ENCODE measurements at regions not wholly inside any gene's neighbourhood (a gene's known extent, or its start where the extent isn't known, plus 50 kb on each side); places are given as distances from the start of the nearest gene placed in this dataset.
A peak's percentile ranks its signal among the peaks of the same experiment; 100 is the strongest.
"Not testable (repeated sequence)": the region's sequence is repeated elsewhere in the genome, so short reads cannot be mapped to it uniquely, and the experiment has no call there.

DNA sequence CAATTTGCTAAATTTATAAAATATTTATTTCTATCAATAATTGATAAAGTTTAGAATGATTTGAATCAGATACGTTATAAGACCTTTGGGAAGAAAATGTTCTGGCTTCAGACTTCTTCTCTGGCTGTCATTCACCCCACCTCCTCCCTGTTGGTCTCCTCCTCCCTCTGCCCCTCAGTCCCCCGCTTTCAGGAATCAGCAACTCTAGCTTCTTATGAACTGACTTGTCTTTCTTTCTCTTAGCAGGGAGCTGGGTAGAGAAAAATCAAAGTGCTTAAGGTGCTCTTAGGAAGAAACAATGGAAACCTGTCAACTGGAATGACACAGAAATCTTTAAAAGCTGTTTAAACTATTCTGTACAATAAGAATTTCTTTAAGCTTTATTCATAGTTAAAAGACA is 71.3 kb upstream of the ETV3 start:
- WGBS (ENCODE audit: insufficient coverage, insufficient read length): no CpG with 5 or more reads among the region's 2 CpGs
- Histone ChIP-seq H3K9me3 (ENCODE audit: control insufficient read depth, insufficient read depth, low read length) (no peaks in the 10 kb centered on the region), H3K36me3 (ENCODE audit: control insufficient read depth, insufficient read depth, low read length) (no peaks in the 10 kb centered on the region), H3K4me3 (ENCODE audit: low read length) (no peak overlapping the region), H3K27me3 (ENCODE audit: control insufficient read depth, insufficient read depth, low read length) (no peaks in the 10 kb centered on the region), H3K27ac (ENCODE audit: low read length) (no peak overlapping the region), H3K4me1 (ENCODE audit: control insufficient read depth, insufficient read depth, low read length) (no peaks in the 10 kb centered on the region)
- no peak for DNase-seq (ENCODE audit: low read depth, low spot score)

- H3K36me3 ChIP-seq (ENCODE audit: control insufficient read depth, insufficient read depth, low read length); H3K9me3 ChIP-seq (ENCODE audit: control insufficient read depth, insufficient read depth, low read length); DNase-seq (ENCODE audit: low read depth, low spot score); H3K27me3 ChIP-seq (ENCODE audit: control insufficient read depth, insufficient read depth, low read length); H3K4me3 ChIP-seq (ENCODE audit: low read length); H3K27ac ChIP-seq (ENCODE audit: low read length); H3K4me1 ChIP-seq (ENCODE audit: control insufficient read depth, insufficient read depth, low read length): not testable (repeated sequence)
- no CpG with 5 or more reads among the region's 3 CpGs for WGBS (ENCODE audit: insufficient coverage, insufficient read length)
Observed at GRCh38 chr1:157205982-157206381, 67.8 kb upstream of the ETV3 start.

- DNase-seq (ENCODE audit: low read depth, low spot score): no peak
- no peak overlapping the region for H3K27ac ChIP-seq (ENCODE audit: low read length)
- no peak overlapping the region for H3K4me3 ChIP-seq (ENCODE audit: low read length)
- no peaks in the 10 kb centered on the region for H3K4me1 ChIP-seq (ENCODE audit: control insufficient read depth, insufficient read depth, low read length)
- WGBS (ENCODE audit: insufficient coverage, insufficient read length): no CpG with 5 or more reads among the region's 5 CpGs
- no peaks in the 10 kb centered on the region for H3K27me3 ChIP-seq (ENCODE audit: control insufficient read depth, insufficient read depth, low read length)
- no peaks in the 10 kb centered on the region for H3K36me3 ChIP-seq (ENCODE audit: control insufficient read depth, insufficient read depth, low read length)
- no peaks in the 10 kb centered on the region for H3K9me3 ChIP-seq (ENCODE audit: control insufficient read depth, insufficient read depth, low read length)
Observed at GRCh38 chr1:157203166-157203565, 65.0 kb upstream of the ETV3 start.

- no peak overlapping the region for H3K4me3 ChIP-seq (ENCODE audit: low read length)
- no peaks in the 10 kb centered on the region for H3K36me3 ChIP-seq (ENCODE audit: control insufficient read depth, insufficient read depth, low read length)
- WGBS (ENCODE audit: insufficient coverage, insufficient read length): no CpG with 5 or more reads among the region's 5 CpGs
- no peaks in the 10 kb centered on the region for H3K4me1 ChIP-seq (ENCODE audit: control insufficient read depth, insufficient read depth, low read length)
- no peaks in the 10 kb centered on the region for H3K9me3 ChIP-seq (ENCODE audit: control insufficient read depth, insufficient read depth, low read length)
- H3K27me3 ChIP-seq (ENCODE audit: control insufficient read depth, insufficient read depth, low read length): no peaks in the 10 kb centered on the region
- H3K27ac ChIP-seq (ENCODE audit: low read length): no peak overlapping the region
- DNase-seq (ENCODE audit: low read depth, low spot score): no peak
Observed at GRCh38 chr1:157202331-157202730, 64.1 kb upstream of the ETV3 start.

- no CpG with 5 or more reads among the region's 4 CpGs for WGBS (ENCODE audit: insufficient coverage, insufficient read length)
- Histone ChIP-seq H3K36me3 (ENCODE audit: control insufficient read depth, insufficient read depth, low read length) (no peaks in the 10 kb centered on the region), H3K27me3 (ENCODE audit: control insufficient read depth, insufficient read depth, low read length) (no peaks in the 10 kb centered on the region), H3K4me3 (ENCODE audit: low read length) (no peak overlapping the region), H3K4me1 (ENCODE audit: control insufficient read depth, insufficient read depth, low read length) (no peaks in the 10 kb centered on the region), H3K9me3 (ENCODE audit: control insufficient read depth, insufficient read depth, low read length) (no peaks in the 10 kb centered on the region), H3K27ac (ENCODE audit: low read length) (no peak overlapping the region)
- no peak for DNase-seq (ENCODE audit: low read depth, low spot score)
Observed at GRCh38 chr1:157201767-157202166, 63.6 kb upstream of the ETV3 start.

DNA sequence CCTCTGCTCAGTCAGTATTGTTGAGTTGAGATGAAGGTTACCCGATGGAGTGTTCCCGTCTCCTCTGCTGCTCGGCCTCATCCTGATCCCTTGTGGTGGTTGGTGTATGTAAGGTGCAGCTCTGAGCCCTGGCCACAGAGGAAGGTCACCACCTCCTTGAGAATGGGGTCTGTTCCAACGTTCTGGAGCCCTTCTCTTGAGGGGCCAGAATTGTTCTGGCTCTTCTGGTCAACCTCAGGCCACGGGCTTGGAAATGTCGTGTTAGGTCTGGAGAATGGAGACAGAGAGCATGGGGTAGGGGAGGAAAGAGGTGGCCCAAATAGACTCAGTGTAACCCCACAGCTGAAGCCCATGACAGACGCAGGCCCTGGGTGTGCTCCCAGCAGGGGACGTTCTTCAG is 62.3 kb upstream of the ETV3 start:
- no peak overlapping the region for H3K27ac ChIP-seq (ENCODE audit: low read length)
- no CpG with 5 or more reads among the region's 8 CpGs for WGBS (ENCODE audit: insufficient coverage, insufficient read length)
- H3K27me3 ChIP-seq (ENCODE audit: control insufficient read depth, insufficient read depth, low read length): no peaks in the 10 kb centered on the region
- H3K4me3 ChIP-seq (ENCODE audit: low read length): no peak overlapping the region
- no peak for DNase-seq (ENCODE audit: low read depth, low spot score)
- H3K36me3 ChIP-seq (ENCODE audit: control insufficient read depth, insufficient read depth, low read length): no peaks in the 10 kb centered on the region
- no peaks in the 10 kb centered on the region for H3K9me3 ChIP-seq (ENCODE audit: control insufficient read depth, insufficient read depth, low read length)
- no peaks in the 10 kb centered on the region for H3K4me1 ChIP-seq (ENCODE audit: control insufficient read depth, insufficient read depth, low read length)

GRCh38 chr1:157199421-157199755 is 61.2 kb upstream of the ETV3 start:
- WGBS (ENCODE audit: insufficient coverage, insufficient read length): no CpG with 5 or more reads among the region's 3 CpGs
- Histone ChIP-seq H3K4me3 (ENCODE audit: low read length) (no peak overlapping the region), H3K9me3 (ENCODE audit: control insufficient read depth, insufficient read depth, low read length) (no peaks in the 10 kb centered on the region), H3K27ac (ENCODE audit: low read length) (no peak overlapping the region), H3K36me3 (ENCODE audit: control insufficient read depth, insufficient read depth, low read length) (no peaks in the 10 kb centered on the region), H3K27me3 (ENCODE audit: control insufficient read depth, insufficient read depth, low read length) (no peaks in the 10 kb centered on the region), H3K4me1 (ENCODE audit: control insufficient read depth, insufficient read depth, low read length) (no peaks in the 10 kb centered on the region)
- DNase-seq (ENCODE audit: low read depth, low spot score): no peak

- no peak overlapping the region for H3K4me3 ChIP-seq (ENCODE audit: low read length)
- WGBS (ENCODE audit: insufficient coverage, insufficient read length): no CpG with 5 or more reads among the region's 8 CpGs
- no peak for DNase-seq (ENCODE audit: low read depth, low spot score)
Observed at GRCh38 chr1:157198619-157199420, 60.6 kb upstream of the ETV3 start.

DNA sequence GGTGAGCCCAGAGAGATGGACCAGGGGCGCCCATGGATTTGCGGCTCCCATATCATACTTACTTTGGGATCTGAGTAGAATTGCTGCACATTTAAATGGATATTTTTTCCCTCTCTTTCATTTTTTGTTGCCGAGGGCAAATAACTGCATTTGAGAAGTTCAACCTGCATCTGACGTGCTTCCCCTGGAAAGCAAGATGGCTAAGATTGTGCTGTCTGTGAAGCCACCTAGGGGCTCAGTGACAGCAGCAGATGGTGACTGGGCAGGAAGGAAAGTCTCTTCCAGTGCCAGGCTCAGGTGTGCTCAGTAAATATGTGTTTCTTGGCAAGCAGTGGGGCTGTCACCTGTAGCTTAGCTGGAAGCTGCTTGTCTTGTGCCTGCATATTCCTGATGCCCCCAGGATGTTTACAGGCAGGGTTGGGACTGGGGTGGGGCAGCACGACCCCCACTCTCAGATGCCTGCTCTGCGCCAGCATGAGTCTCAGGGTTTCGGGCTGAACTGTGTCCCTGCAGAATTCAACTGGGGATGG is 59.8 kb upstream of the ETV3 start:
- Histone ChIP-seq H3K4me3 (ENCODE audit: low read length) (no peak overlapping the region), H3K4me1 (ENCODE audit: control insufficient read depth, insufficient read depth, low read length) (peaks cover under 1% of the 10 kb centered on the region; the same call in 1 of the 2 replicates), H3K27me3 (ENCODE audit: control insufficient read depth, insufficient read depth, low read length) (no peaks in the 10 kb centered on the region), H3K36me3 (ENCODE audit: control insufficient read depth, insufficient read depth, low read length) (no peaks in the 10 kb centered on the region), H3K9me3 (ENCODE audit: control insufficient read depth, insufficient read depth, low read length) (no peaks in the 10 kb centered on the region), H3K27ac (ENCODE audit: low read length) (no peak overlapping the region)
- no CpG with 5 or more reads among the region's 7 CpGs for WGBS (ENCODE audit: insufficient coverage, insufficient read length)
- DNase-seq (ENCODE audit: low read depth, low spot score): no peak

More at GRCh38 chr1:157198619-157199420, 60.6 kb upstream of the ETV3 start:
- no peaks in the 10 kb centered on the region for H3K36me3 ChIP-seq (ENCODE audit: control insufficient read depth, insufficient read depth, low read length)
- H3K4me1 ChIP-seq (ENCODE audit: control insufficient read depth, insufficient read depth, low read length): no peaks in the 10 kb centered on the region; the same call in 1 of the 2 replicates
- no peak overlapping the region for H3K27ac ChIP-seq (ENCODE audit: low read length)
- no peaks in the 10 kb centered on the region for H3K27me3 ChIP-seq (ENCODE audit: control insufficient read depth, insufficient read depth, low read length)
- H3K9me3 ChIP-seq (ENCODE audit: control insufficient read depth, insufficient read depth, low read length): no peaks in the 10 kb centered on the region

DNA sequence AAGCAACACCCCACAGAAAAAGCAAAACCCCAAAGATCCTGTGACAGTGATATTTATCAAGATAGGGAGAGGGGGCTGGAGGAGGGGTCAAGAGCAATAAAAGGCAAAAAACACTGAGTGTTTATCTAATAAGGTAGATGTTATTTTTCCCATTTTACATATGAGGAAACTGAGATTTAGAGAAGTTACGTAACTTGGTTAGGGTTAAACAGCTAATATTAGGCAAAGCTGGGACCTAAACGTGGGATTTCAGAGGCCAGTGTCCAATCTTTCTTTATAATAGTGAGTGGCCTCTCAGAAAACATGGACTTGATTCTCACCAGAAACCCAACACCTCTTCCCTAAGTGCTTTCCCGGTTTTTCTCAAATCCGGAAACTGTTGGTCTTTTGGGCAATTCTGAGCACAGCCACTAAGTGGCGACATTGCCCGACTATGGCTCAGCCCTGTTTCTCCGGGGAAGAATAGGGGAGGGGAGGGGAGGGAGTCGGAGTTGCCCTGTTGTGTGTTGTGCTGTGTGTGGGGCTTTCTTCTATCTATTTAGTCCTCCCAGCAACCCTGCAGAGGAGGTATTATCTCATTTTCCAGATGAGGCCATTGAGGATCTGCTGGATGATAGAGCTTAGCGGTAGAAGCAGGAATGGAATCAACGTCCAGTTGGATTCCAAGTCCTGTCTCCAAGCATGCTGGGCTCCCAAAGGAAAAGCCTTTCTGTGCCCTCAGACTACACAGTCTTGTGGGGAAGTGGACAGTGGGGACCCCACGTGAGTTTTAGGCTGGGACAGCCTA is 58.7 kb upstream of the ETV3 start:
- WGBS (ENCODE audit: insufficient coverage, insufficient read length): no CpG with 5 or more reads among the region's 11 CpGs
- H3K4me3 ChIP-seq (ENCODE audit: low read length); H3K27me3 ChIP-seq (ENCODE audit: control insufficient read depth, insufficient read depth, low read length); H3K36me3 ChIP-seq (ENCODE audit: control insufficient read depth, insufficient read depth, low read length); H3K4me1 ChIP-seq (ENCODE audit: control insufficient read depth, insufficient read depth, low read length); H3K9me3 ChIP-seq (ENCODE audit: control insufficient read depth, insufficient read depth, low read length); H3K27ac ChIP-seq (ENCODE audit: low read length): not testable (repeated sequence)
- peak; percentile 16 for DNase-seq (ENCODE audit: low read depth, low spot score)

Measured in iPS DF 6.9 (cell line).